K562 (cell line): ENCODE measurements at regions not wholly inside any gene's neighbourhood (a gene's known extent, or its start where the extent isn't known, plus 50 kb on each side); places are given as distances from the start of the nearest gene placed in this dataset.

Source experiments
- ATF1 ChIP-seq, 2 experiments: fragments of 450-650 bp in 1 of 2; IDR thresholded peaks; 2 replicates each; pipeline ENCODE4 v1.6.1; 2016; ENCODE audit warnings: missing compliant biosample characterization in 1 of 2, missing genetic modification characterization in 1 of 2
- ATF7 ChIP-seq: fragments of 450-650 bp; IDR thresholded peaks from 2 replicates; pipeline ENCODE4 v1.7.1; 2014; ENCODE audit warnings: mild to moderate bottlenecking, moderate library complexity
- ELF4 ChIP-seq: fragments of 450-650 bp; formaldehyde crosslinking; IDR thresholded peaks from 2 replicates; pipeline ENCODE4 v1.4.0; 2022; ENCODE audit warnings: missing genetic modification characterization
- ETV1 ChIP-seq: fragments of 450-650 bp; conservative IDR thresholded peaks from 2 replicates; pipeline ENCODE4 v1.6.1; 2016; ENCODE audit warnings: missing genetic modification characterization, control low read depth, low read depth, missing compliant biosample characterization
- JUND ChIP-seq, 2 experiments: IDR thresholded peaks; 2 replicates in 1 of 2; 3 replicates in 1 of 2; pipeline ENCODE4 v1.6.1; 2011; ENCODE audit warnings: borderline replicate concordance in 2 of 2, low read depth in 2 of 2, low read length in 2 of 2, improper control_type of control experiment in 1 of 2, missing biosample characterization in 1 of 2, missing genetic modification characterization in 1 of 2, missing genetic modification reagents in 1 of 2
- MEIS2 ChIP-seq: fragments of 450-650 bp; IDR thresholded peaks from 2 replicates; pipeline ENCODE4 v1.6.1; 2014; ENCODE audit warnings: mild to moderate bottlenecking; ENCODE audit not compliant: partially characterized antibody
- PBX2 ChIP-seq, 2 experiments: IDR thresholded peaks in 1 of 2; conservative IDR thresholded peaks in 1 of 2; 2 replicates each; pipeline ENCODE4 v1.6.1; 2016; ENCODE audit warnings: low read depth in 2 of 2, mild to moderate bottlenecking in 1 of 2, missing compliant biosample characterization in 1 of 2, missing genetic modification characterization in 1 of 2, moderate library complexity in 1 of 2
- REST ChIP-seq, 2 experiments: fragments of 450-650 bp; formaldehyde crosslinking in 1 of 2; IDR thresholded peaks; 2 replicates each; pipeline versions ENCODE4 v1.4.0 to v1.6.1; 2014 to 2020; ENCODE audit warnings: mild to moderate bottlenecking in 2 of 2, borderline replicate concordance in 1 of 2, low read depth in 1 of 2
- SMC3 ChIP-seq: conservative IDR thresholded peaks from 2 replicates; pipeline ENCODE4 v1.6.1; 2011; ENCODE audit warnings: low read depth, low read length, improper control_type of control experiment; ENCODE audit not compliant: insufficient read depth
- SP2 ChIP-seq: IDR thresholded peaks from 2 replicates; pipeline ENCODE4 v1.6.1; 2011; ENCODE audit warnings: mild to moderate bottlenecking, low read depth, low read length, moderate library complexity; ENCODE audit not compliant: poor library complexity, severe bottlenecking; ENCODE audit errors: extremely low read depth
- STAG1 ChIP-seq: sonication (generic); formaldehyde crosslinking; IDR thresholded peaks from 2 replicates; pipeline ENCODE4 v1.5.0; 2020; ENCODE audit warnings: missing genetic modification reagents, borderline replicate concordance
- ZNF668 ChIP-seq: fragments of 250-450 bp; sonication (Bioruptor Pico); IDR thresholded peaks from 2 replicates; pipeline ENCODE4 v1.8.0; 2022; ENCODE audit warnings: mild to moderate bottlenecking, inconsistent platforms
- ZZZ3 ChIP-seq: fragments of 450-650 bp; IDR thresholded peaks from 2 replicates; pipeline ENCODE4 v1.6.1; 2016; ENCODE audit warnings: antibody characterized with exemption, mild to moderate bottlenecking, moderate library complexity

DNA sequence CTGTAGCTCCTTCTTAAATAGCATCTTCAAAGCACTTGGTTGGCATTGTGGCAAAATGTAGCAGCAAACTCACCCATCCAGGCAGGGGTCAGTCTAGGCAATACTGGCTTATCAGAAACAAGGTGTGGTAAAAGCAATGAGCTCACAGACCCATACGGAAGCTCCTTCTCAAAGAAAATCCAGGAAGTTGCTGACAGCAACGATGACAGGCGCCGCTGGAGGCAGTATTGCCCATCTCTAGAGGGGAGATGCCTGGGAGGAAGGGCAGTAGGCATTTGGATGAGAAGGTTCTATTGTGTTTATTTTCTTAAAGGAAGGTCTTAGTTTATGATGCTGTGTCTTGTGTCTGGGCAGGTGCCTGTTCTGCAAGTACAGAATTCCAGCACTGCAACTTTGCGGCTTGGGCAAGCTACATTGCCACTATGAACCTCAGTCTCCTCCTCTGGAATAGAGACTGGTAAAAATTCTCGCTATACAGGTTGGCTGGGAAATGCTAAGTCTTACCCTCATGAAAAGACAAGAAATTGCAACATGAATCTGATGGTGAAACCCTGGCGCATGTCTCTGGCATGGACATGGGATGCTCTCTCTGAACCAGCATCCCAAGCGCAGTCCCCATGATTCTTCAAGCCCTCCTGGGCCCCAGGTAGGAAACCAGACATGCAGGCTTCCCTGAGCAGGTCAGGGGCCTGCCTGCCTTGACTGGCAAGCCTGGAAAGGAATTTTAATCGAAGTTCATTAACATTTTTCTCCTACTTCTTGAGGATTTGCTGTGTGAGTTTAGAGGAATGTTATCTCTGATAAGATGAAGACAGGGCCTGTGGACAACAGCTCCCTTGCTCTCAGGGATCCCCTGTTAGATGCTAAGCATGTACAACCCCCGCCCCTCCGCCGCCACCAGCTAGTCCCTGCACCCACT lies 156.0 kb downstream of the TFCP2L1 start (continued):
- TF ChIP-seq SP2 = no peak
- no peak for TF ChIP-seq PBX2 (CRISPR knock-in tag; IDR thresholded peaks at IDR 0.05; ENCODE audit: low read depth)
- TF ChIP-seq PBX2 (tag; conservative IDR thresholded peaks at IDR 0.05; ENCODE audit: low read depth) = peak; percentile 44; the same call in 1 of the 2 replicates
- TF ChIP-seq ATF7 = peak; percentile 57
- TF ChIP-seq ELF4 (CRISPR knock-in tag) = 0 out of 2 replicates have a peak, but pooled peaks have one; percentile 22
- peak; percentile 18; the same call in 1 of the 2 replicates for TF ChIP-seq REST (IDR thresholded peaks at IDR 0.05; ENCODE audit: borderline replicate concordance)
- TF ChIP-seq REST (CRISPR knock-in tag; IDR thresholded peaks at IDR 0.05; ENCODE audit: low read depth) = no peak
- peak; percentile 71 for TF ChIP-seq MEIS2
- TF ChIP-seq SMC3 = peak; percentile 39; the same call in 1 of the 2 replicates
- no peak for TF ChIP-seq ZZZ3
- TF ChIP-seq ZNF668 (CRISPR knock-in tag) = no peak
- TF ChIP-seq STAG1 (CRISPR knock-in tag) = peak; percentile 10; the same call in 1 of the 2 replicates
- no peak for TF ChIP-seq ATF1 (CRISPR knock-in tag; IDR thresholded peaks at IDR 0.05)
- 0 out of 2 replicates have a peak, but pooled peaks have one; percentile 21 for TF ChIP-seq ATF1 (tag; IDR thresholded peaks at IDR 0.05)
- TF ChIP-seq ETV1 = 0 out of 2 replicates have a peak, but pooled peaks have one; percentile 20
- peak; percentile 47 for TF ChIP-seq JUND (IDR thresholded peaks at IDR 0.05; ENCODE audit: borderline replicate concordance, low read depth, low read length)
- TF ChIP-seq JUND (tag; IDR thresholded peaks at IDR 0.05; ENCODE audit: borderline replicate concordance, low read depth, low read length) = no peak; the same call in 2 of the 3 replicates
